H1 (cell line): ENCODE measurements at regions not wholly inside any gene's neighbourhood (a gene's known extent, or its start where the extent isn't known, plus 50 kb on each side); places are given as distances from the start of the nearest gene placed in this dataset.

Source experiments
- CTCF ChIA-PET: fragments of 300-600 bp; sonication (Branson Sonifier 250); formaldehyde crosslinking; loops from one replicate; lab custom pipeline; 2021; ENCODE audit not compliant: partially characterized antibody; lab: Charles Lee
- POLR2A ChIA-PET: fragments of 300-600 bp; sonication (Branson Sonifier 250); formaldehyde crosslinking; loops from one replicate; lab custom pipeline; 2021; ENCODE audit warnings: inconsistent platforms; ENCODE audit not compliant: partially characterized antibody; lab: Charles Lee
- DNase-seq, 2 experiments: peaks; one replicate each; pipeline versions ENCODE4 v3.0.0 to v3.0.0-alpha.2; 2010 to 2022; ENCODE audit warnings: low spot score in 2 of 2, low read depth in 1 of 2, mixed read lengths in 1 of 2
- FAIRE-seq: peaks from 2 replicates; lab custom pipeline; 2011; peaks lifted over from hg19 to GRCh38; lab: Jason Lieb, UNC
- H2AFZ ChIP-seq: 2 replicates; pipeline ENCODE4 v1.8.1; 2012; ENCODE audit warnings: low read length, inconsistent platforms
- H2AK5ac ChIP-seq: 2 replicates; pipeline ENCODE4 v1.6.1; 2013; ENCODE audit warnings: low read depth, low read length
- H2BK120ac ChIP-seq: replicated peaks from 2 replicates; pipeline ENCODE3; 2013; ENCODE audit warnings: low read depth, low read length, inconsistent platforms
- H2BK12ac ChIP-seq: 2 replicates; pipeline ENCODE4 v1.6.1; 2013; ENCODE audit warnings: low read depth, low read length
- H2BK15ac ChIP-seq: 2 replicates; pipeline ENCODE4 v1.6.1; 2013; ENCODE audit warnings: low read length
- H2BK20ac ChIP-seq: 2 replicates; pipeline ENCODE4 v1.6.1; 2013; ENCODE audit warnings: low read length
- H2BK5ac ChIP-seq: 2 replicates; pipeline ENCODE4 v1.6.1; 2013; ENCODE audit warnings: low read depth, low read length
- H3K14ac ChIP-seq: 2 replicates; pipeline ENCODE4 v1.6.1; 2013; ENCODE audit warnings: inconsistent platforms; ENCODE audit not compliant: insufficient read length
- H3K18ac ChIP-seq: 2 replicates; pipeline ENCODE4 v1.6.1; 2013; ENCODE audit warnings: low read length; ENCODE audit errors: extremely low read depth
- H3K23ac ChIP-seq: 2 replicates; pipeline ENCODE4 v1.6.1; 2013; ENCODE audit warnings: inconsistent platforms; ENCODE audit not compliant: insufficient read length
- H3K23me2 ChIP-seq: 2 replicates; pipeline ENCODE4 v1.6.1; 2013; ENCODE audit warnings: low read depth, low read length
- H3K27ac ChIP-seq: 2 replicates; pipeline ENCODE4 v1.6.1; 2011; ENCODE audit warnings: low read depth, low read length, inconsistent platforms
- H3K27me3 ChIP-seq, 4 experiments: replicated peaks in 1 of 4; 1 replicate in 1 of 4; 2 replicates in 3 of 4; pipeline versions ENCODE4 v1.6.1 to v1.8.1; 2011 to 2013; ENCODE audit warnings: low read length in 3 of 4, mild to moderate bottlenecking in 3 of 4, inconsistent platforms in 2 of 4, mixed read lengths in 2 of 4, moderate library complexity in 1 of 4; ENCODE audit not compliant: control insufficient read depth in 3 of 4, insufficient read depth in 3 of 4; ENCODE audit errors: extremely low read depth in 1 of 4
- H3K36me3 ChIP-seq, 4 experiments: 2 replicates each; pipeline versions ENCODE4 v1.6.1 to v1.8.1; 2011 to 2013; ENCODE audit warnings: mild to moderate bottlenecking in 4 of 4, low read length in 3 of 4, moderate library complexity in 2 of 4, control low read depth in 1 of 4, inconsistent platforms in 1 of 4; ENCODE audit not compliant: insufficient read depth in 4 of 4, control insufficient read depth in 2 of 4
- H3K4ac ChIP-seq: replicated peaks from 2 replicates; pipeline ENCODE3; 2013; ENCODE audit warnings: low read length, low read depth, mixed read lengths, inconsistent platforms; ENCODE audit not compliant: insufficient read length
- H3K4me1 ChIP-seq, 4 experiments: replicated peaks in 1 of 4; 1 replicate in 1 of 4; 2 replicates in 3 of 4; pipeline versions ENCODE4 v1.6.1 to v1.8.1; 2011 to 2013; ENCODE audit warnings: low read length in 3 of 4, inconsistent platforms in 2 of 4, mixed read lengths in 1 of 4; ENCODE audit not compliant: insufficient read depth in 4 of 4, control insufficient read depth in 3 of 4
- H3K4me2 ChIP-seq, 2 experiments: 2 replicates each; pipeline versions ENCODE4 v1.6.1 to v1.8.1; 2011 to 2013; ENCODE audit warnings: low read depth in 2 of 2, low read length in 2 of 2, control low read depth in 1 of 2, inconsistent platforms in 1 of 2, mild to moderate bottlenecking in 1 of 2; ENCODE audit not compliant: insufficient read depth in 1 of 2
- H3K4me3 ChIP-seq, 4 experiments: fragments of 200-600, 300-600 bp in 1 of 4; sonication (generic), shearing (Covaris generic), sonication (Bioruptor Twin) in 1 of 4; 2 replicates each; pipeline versions ENCODE4 v1.5.1 to v1.8.1; 2011 to 2016; ENCODE audit warnings: low read length in 4 of 4, low read depth in 3 of 4, control low read depth in 2 of 4, inconsistent platforms in 2 of 4, mild to moderate bottlenecking in 2 of 4, mixed read lengths in 1 of 4, moderate library complexity in 1 of 4; ENCODE audit not compliant: insufficient read depth in 2 of 4; ENCODE audit errors: extremely low read depth in 1 of 4
- H3K56ac ChIP-seq: replicated peaks from 2 replicates; pipeline ENCODE3; 2013; ENCODE audit warnings: low read depth, mild to moderate bottlenecking, mixed read lengths, low read length, inconsistent platforms; ENCODE audit not compliant: insufficient read length
- H3K79me1 ChIP-seq: 2 replicates; pipeline ENCODE4 v1.6.1; 2013; ENCODE audit warnings: low read depth, low read length, control low read depth
- H3K79me2 ChIP-seq, 2 experiments: 2 replicates each; pipeline versions ENCODE4 v1.6.1 to v1.8.1; 2012 to 2013; ENCODE audit warnings: low read length in 2 of 2, mild to moderate bottlenecking in 2 of 2, inconsistent platforms in 1 of 2; ENCODE audit not compliant: insufficient read depth in 2 of 2, control insufficient read depth in 1 of 2
- H3K9ac ChIP-seq, 4 experiments: replicated peaks in 1 of 4; 1 replicate in 1 of 4; 2 replicates in 3 of 4; pipeline versions ENCODE4 v1.6.1 to v1.8.1; 2011 to 2013; ENCODE audit warnings: low read depth in 3 of 4, low read length in 3 of 4, control low read depth in 2 of 4, mild to moderate bottlenecking in 2 of 4, moderate library complexity in 2 of 4, inconsistent platforms in 1 of 4; ENCODE audit errors: extremely low read depth in 1 of 4
- H3K9me3 ChIP-seq, 2 experiments: 2 replicates each; pipeline versions ENCODE4 v1.6.1 to v1.8.1; 2012 to 2013; ENCODE audit warnings: mild to moderate bottlenecking in 2 of 2, moderate library complexity in 2 of 2, control low read depth in 1 of 2, inconsistent platforms in 1 of 2, low read depth in 1 of 2, low read length in 1 of 2, mixed read lengths in 1 of 2; ENCODE audit not compliant: insufficient read depth in 2 of 2
- H4K20me1 ChIP-seq, 2 experiments: replicated peaks in 1 of 2; 2 replicates each; pipeline versions ENCODE3 to v1.8.1; 2011 to 2013; ENCODE audit warnings: inconsistent platforms in 2 of 2, low read length in 2 of 2, mild to moderate bottlenecking in 1 of 2; ENCODE audit not compliant: insufficient read depth in 2 of 2, control insufficient read depth in 1 of 2
- H4K5ac ChIP-seq: 2 replicates; pipeline ENCODE4 v1.6.1; 2013; ENCODE audit warnings: low read length, low read depth, mixed read lengths, inconsistent platforms; ENCODE audit not compliant: insufficient read length
- H4K8ac ChIP-seq: 2 replicates; pipeline ENCODE4 v1.8.0; 2013; ENCODE audit warnings: mild to moderate bottlenecking, moderate library complexity, low read length, inconsistent platforms; ENCODE audit not compliant: insufficient read depth; ENCODE audit errors: extremely low read depth
- H4K91ac ChIP-seq: replicated peaks from 2 replicates; pipeline ENCODE3; 2013; ENCODE audit warnings: low read length, mixed read lengths, inconsistent platforms; ENCODE audit not compliant: insufficient read length
- MAFK ChIP-seq: IDR thresholded peaks from 2 replicates; pipeline ENCODE4 v1.6.1; 2012; ENCODE audit warnings: low read depth, mild to moderate bottlenecking, improper control_type of control experiment, low read length
- WGBS, 2 experiments: shearing (Covaris generic) in 1 of 2; methylation state at CpG; one replicate each; pipeline versions ENCODE4 v1.1.6 to v1.1.7; 2013 to 2015; ENCODE audit warnings: low lambda C conversion rate in 2 of 2, mixed read lengths in 2 of 2, inconsistent platforms in 1 of 2, low coverage in 1 of 2, missing lambda C conversion rate in 1 of 2; ENCODE audit not compliant: insufficient replicate concordance in 2 of 2, insufficient coverage in 1 of 2, insufficient read length in 1 of 2; ENCODE audit errors: extremely low coverage in 1 of 2, missing lambda C conversion rate in 1 of 2; 5-methylcytosine and 5-hydroxymethylcytosine counted together
- TF ChIP-seq, protein P1 (sequence below): IDR thresholded peaks from 2 replicates; pipeline ENCODE4 v1.6.1; 2012; ENCODE audit warnings: inconsistent platforms

DNA sequence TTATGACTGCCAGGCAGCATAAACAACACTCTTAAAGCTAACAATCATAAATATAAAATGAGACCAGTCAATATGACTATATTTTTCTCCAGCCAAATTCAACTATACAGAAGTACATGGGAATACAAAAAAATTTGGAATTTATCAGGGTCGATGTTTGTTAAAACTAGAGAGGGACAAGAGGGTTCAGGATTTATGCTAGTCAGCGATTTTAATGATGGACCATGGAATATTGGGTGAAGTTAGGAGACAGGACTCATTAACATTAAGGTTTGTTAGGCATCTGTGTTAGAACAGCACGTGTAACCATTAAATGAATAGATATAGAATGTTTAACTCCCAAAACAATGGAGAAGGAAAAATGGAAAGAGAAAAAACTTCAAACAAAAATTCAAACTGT, 146.2 kb downstream of the SEM1 start:
- Histone ChIP-seq H2BK12ac (no peak overlapping the region), H3K27me3 (no peaks in the 10 kb centered on the region), H3K4me1 (no peaks in the 10 kb centered on the region), H3K23me2 (no peaks in the 10 kb centered on the region), H3K36me3 (no peaks in the 10 kb centered on the region), H3K4me2 (no peak overlapping the region), H4K5ac (no peak overlapping the region), H3K9ac (no peak overlapping the region), H4K91ac (no peak overlapping the region), H3K79me2 (no peaks in the 10 kb centered on the region), H3K27ac (no peak overlapping the region), H3K18ac (no peak overlapping the region), H3K4me3 (no peak overlapping the region), H3K23ac (no peak overlapping the region), H2BK120ac (no peak overlapping the region), H3K79me1 (no peaks in the 10 kb centered on the region), H2BK5ac (no peak overlapping the region), H2AK5ac (no peak overlapping the region), H3K14ac (no peak overlapping the region), H3K56ac (no peak overlapping the region), H4K20me1 (no peaks in the 10 kb centered on the region), H3K4ac (no peak overlapping the region), H3K9me3 (no peaks in the 10 kb centered on the region), H2BK20ac (no peak overlapping the region), H4K8ac (no peak overlapping the region), H2BK15ac (no peak overlapping the region), H2AFZ (no peak overlapping the region)
- TF ChIP-seq MAFK, result peak; percentile 13; the same call in 1 of the 2 replicates
- TF ChIP-seq, protein P1, sequence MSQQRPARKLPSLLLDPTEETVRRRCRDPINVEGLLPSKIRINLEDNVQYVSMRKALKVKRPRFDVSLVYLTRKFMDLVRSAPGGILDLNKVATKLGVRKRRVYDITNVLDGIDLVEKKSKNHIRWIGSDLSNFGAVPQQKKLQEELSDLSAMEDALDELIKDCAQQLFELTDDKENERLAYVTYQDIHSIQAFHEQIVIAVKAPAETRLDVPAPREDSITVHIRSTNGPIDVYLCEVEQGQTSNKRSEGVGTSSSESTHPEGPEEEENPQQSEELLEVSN, result no peak
- DNase-seq, result no peak
- 92% methylated on average over 3 of the region's 3 CpGs; no CpG with 5 or more reads in 1 of the 2 experiments for WGBS, 2 experiments
- ChIA-PET CTCF (no interaction called here), POLR2A (no interaction called here)
- FAIRE-seq, result no peak
